H1 (cell line): ENCODE measurements at regions not wholly inside any gene's neighbourhood (a gene's known extent, or its start where the extent isn't known, plus 50 kb on each side); places are given as distances from the start of the nearest gene placed in this dataset.

ENCODE experiments used
- CTCF ChIA-PET: fragments of 300-600 bp; sonication (Branson Sonifier 250); formaldehyde crosslinking; loops from one replicate; lab custom pipeline; 2021; ENCODE audit not compliant: partially characterized antibody; lab: Charles Lee
- POLR2A ChIA-PET: fragments of 300-600 bp; sonication (Branson Sonifier 250); formaldehyde crosslinking; loops from one replicate; lab custom pipeline; 2021; ENCODE audit warnings: inconsistent platforms; ENCODE audit not compliant: partially characterized antibody; lab: Charles Lee
- DNase-seq, 2 experiments: peaks; one replicate each; pipeline versions ENCODE4 v3.0.0 to v3.0.0-alpha.2; 2010 to 2022; ENCODE audit warnings: low spot score in 2 of 2, low read depth in 1 of 2, mixed read lengths in 1 of 2
- FAIRE-seq: peaks from 2 replicates; lab custom pipeline; 2011; peaks lifted over from hg19 to GRCh38; lab: Jason Lieb, UNC
- H2AFZ ChIP-seq: 2 replicates; pipeline ENCODE4 v1.8.1; 2012; ENCODE audit warnings: low read length, inconsistent platforms
- H2AK5ac ChIP-seq: 2 replicates; pipeline ENCODE4 v1.6.1; 2013; ENCODE audit warnings: low read depth, low read length
- H2BK120ac ChIP-seq: replicated peaks from 2 replicates; pipeline ENCODE3; 2013; ENCODE audit warnings: low read depth, low read length, inconsistent platforms
- H2BK12ac ChIP-seq: 2 replicates; pipeline ENCODE4 v1.6.1; 2013; ENCODE audit warnings: low read depth, low read length
- H2BK15ac ChIP-seq: 2 replicates; pipeline ENCODE4 v1.6.1; 2013; ENCODE audit warnings: low read length
- H2BK20ac ChIP-seq: 2 replicates; pipeline ENCODE4 v1.6.1; 2013; ENCODE audit warnings: low read length
- H2BK5ac ChIP-seq: 2 replicates; pipeline ENCODE4 v1.6.1; 2013; ENCODE audit warnings: low read depth, low read length
- H3K14ac ChIP-seq: 2 replicates; pipeline ENCODE4 v1.6.1; 2013; ENCODE audit warnings: inconsistent platforms; ENCODE audit not compliant: insufficient read length
- H3K18ac ChIP-seq: 2 replicates; pipeline ENCODE4 v1.6.1; 2013; ENCODE audit warnings: low read length; ENCODE audit errors: extremely low read depth
- H3K23ac ChIP-seq: 2 replicates; pipeline ENCODE4 v1.6.1; 2013; ENCODE audit warnings: inconsistent platforms; ENCODE audit not compliant: insufficient read length
- H3K23me2 ChIP-seq: 2 replicates; pipeline ENCODE4 v1.6.1; 2013; ENCODE audit warnings: low read depth, low read length
- H3K27ac ChIP-seq: 2 replicates; pipeline ENCODE4 v1.6.1; 2011; ENCODE audit warnings: low read depth, low read length, inconsistent platforms
- H3K27me3 ChIP-seq, 4 experiments: replicated peaks in 1 of 4; 1 replicate in 1 of 4; 2 replicates in 3 of 4; pipeline versions ENCODE4 v1.6.1 to v1.8.1; 2011 to 2013; ENCODE audit warnings: low read length in 3 of 4, mild to moderate bottlenecking in 3 of 4, inconsistent platforms in 2 of 4, mixed read lengths in 2 of 4, moderate library complexity in 1 of 4; ENCODE audit not compliant: control insufficient read depth in 3 of 4, insufficient read depth in 3 of 4; ENCODE audit errors: extremely low read depth in 1 of 4
- H3K36me3 ChIP-seq, 4 experiments: 2 replicates each; pipeline versions ENCODE4 v1.6.1 to v1.8.1; 2011 to 2013; ENCODE audit warnings: mild to moderate bottlenecking in 4 of 4, low read length in 3 of 4, moderate library complexity in 2 of 4, control low read depth in 1 of 4, inconsistent platforms in 1 of 4; ENCODE audit not compliant: insufficient read depth in 4 of 4, control insufficient read depth in 2 of 4
- H3K4ac ChIP-seq: replicated peaks from 2 replicates; pipeline ENCODE3; 2013; ENCODE audit warnings: low read length, low read depth, mixed read lengths, inconsistent platforms; ENCODE audit not compliant: insufficient read length
- H3K4me1 ChIP-seq, 4 experiments: replicated peaks in 1 of 4; 1 replicate in 1 of 4; 2 replicates in 3 of 4; pipeline versions ENCODE4 v1.6.1 to v1.8.1; 2011 to 2013; ENCODE audit warnings: low read length in 3 of 4, inconsistent platforms in 2 of 4, mixed read lengths in 1 of 4; ENCODE audit not compliant: insufficient read depth in 4 of 4, control insufficient read depth in 3 of 4
- H3K4me2 ChIP-seq, 2 experiments: 2 replicates each; pipeline versions ENCODE4 v1.6.1 to v1.8.1; 2011 to 2013; ENCODE audit warnings: low read depth in 2 of 2, low read length in 2 of 2, control low read depth in 1 of 2, inconsistent platforms in 1 of 2, mild to moderate bottlenecking in 1 of 2; ENCODE audit not compliant: insufficient read depth in 1 of 2
- H3K4me3 ChIP-seq, 4 experiments: fragments of 200-600, 300-600 bp in 1 of 4; sonication (generic), shearing (Covaris generic), sonication (Bioruptor Twin) in 1 of 4; 2 replicates each; pipeline versions ENCODE4 v1.5.1 to v1.8.1; 2011 to 2016; ENCODE audit warnings: low read length in 4 of 4, low read depth in 3 of 4, control low read depth in 2 of 4, inconsistent platforms in 2 of 4, mild to moderate bottlenecking in 2 of 4, mixed read lengths in 1 of 4, moderate library complexity in 1 of 4; ENCODE audit not compliant: insufficient read depth in 2 of 4; ENCODE audit errors: extremely low read depth in 1 of 4
- H3K56ac ChIP-seq: replicated peaks from 2 replicates; pipeline ENCODE3; 2013; ENCODE audit warnings: low read depth, mild to moderate bottlenecking, mixed read lengths, low read length, inconsistent platforms; ENCODE audit not compliant: insufficient read length
- H3K79me1 ChIP-seq: 2 replicates; pipeline ENCODE4 v1.6.1; 2013; ENCODE audit warnings: low read depth, low read length, control low read depth
- H3K79me2 ChIP-seq, 2 experiments: 2 replicates each; pipeline versions ENCODE4 v1.6.1 to v1.8.1; 2012 to 2013; ENCODE audit warnings: low read length in 2 of 2, mild to moderate bottlenecking in 2 of 2, inconsistent platforms in 1 of 2; ENCODE audit not compliant: insufficient read depth in 2 of 2, control insufficient read depth in 1 of 2
- H3K9ac ChIP-seq, 4 experiments: replicated peaks in 1 of 4; 1 replicate in 1 of 4; 2 replicates in 3 of 4; pipeline versions ENCODE4 v1.6.1 to v1.8.1; 2011 to 2013; ENCODE audit warnings: low read depth in 3 of 4, low read length in 3 of 4, control low read depth in 2 of 4, mild to moderate bottlenecking in 2 of 4, moderate library complexity in 2 of 4, inconsistent platforms in 1 of 4; ENCODE audit errors: extremely low read depth in 1 of 4
- H3K9me3 ChIP-seq, 2 experiments: 2 replicates each; pipeline versions ENCODE4 v1.6.1 to v1.8.1; 2012 to 2013; ENCODE audit warnings: mild to moderate bottlenecking in 2 of 2, moderate library complexity in 2 of 2, control low read depth in 1 of 2, inconsistent platforms in 1 of 2, low read depth in 1 of 2, low read length in 1 of 2, mixed read lengths in 1 of 2; ENCODE audit not compliant: insufficient read depth in 2 of 2
- H4K20me1 ChIP-seq, 2 experiments: replicated peaks in 1 of 2; 2 replicates each; pipeline versions ENCODE3 to v1.8.1; 2011 to 2013; ENCODE audit warnings: inconsistent platforms in 2 of 2, low read length in 2 of 2, mild to moderate bottlenecking in 1 of 2; ENCODE audit not compliant: insufficient read depth in 2 of 2, control insufficient read depth in 1 of 2
- H4K5ac ChIP-seq: 2 replicates; pipeline ENCODE4 v1.6.1; 2013; ENCODE audit warnings: low read length, low read depth, mixed read lengths, inconsistent platforms; ENCODE audit not compliant: insufficient read length
- H4K8ac ChIP-seq: 2 replicates; pipeline ENCODE4 v1.8.0; 2013; ENCODE audit warnings: mild to moderate bottlenecking, moderate library complexity, low read length, inconsistent platforms; ENCODE audit not compliant: insufficient read depth; ENCODE audit errors: extremely low read depth
- H4K91ac ChIP-seq: replicated peaks from 2 replicates; pipeline ENCODE3; 2013; ENCODE audit warnings: low read length, mixed read lengths, inconsistent platforms; ENCODE audit not compliant: insufficient read length
- HDAC6 ChIP-seq: IDR thresholded peaks from one replicate; pipeline ENCODE4 v1.7.1; 2012; ENCODE audit warnings: low read depth, mild to moderate bottlenecking, inconsistent platforms, low read length, moderate library complexity
- KDM1A ChIP-seq: fragments of 200-600, 300-600 bp; sonication (generic); IDR thresholded peaks from 2 replicates; pipeline ENCODE4 v1.7.1; 2016; ENCODE audit warnings: mild to moderate bottlenecking, low read length, borderline replicate concordance
- POLR2AphosphoS5 ChIP-seq: IDR thresholded peaks from 2 replicates; pipeline ENCODE4 v1.6.1; 2011; ENCODE audit warnings: low read depth, low read length
- RNF2 ChIP-seq: fragments of 200-900, 300-1000 bp; sonication (generic); IDR thresholded peaks from 2 replicates; pipeline ENCODE4 v1.7.1; 2016; ENCODE audit warnings: borderline replicate concordance, low read depth, mild to moderate bottlenecking, antibody characterized with exemption, low read length; ENCODE audit not compliant: poor library complexity, severe bottlenecking; ENCODE audit errors: missing control alignments
- WGBS, 2 experiments: shearing (Covaris generic) in 1 of 2; methylation state at CpG; one replicate each; pipeline versions ENCODE4 v1.1.6 to v1.1.7; 2013 to 2015; ENCODE audit warnings: low lambda C conversion rate in 2 of 2, mixed read lengths in 2 of 2, inconsistent platforms in 1 of 2, low coverage in 1 of 2, missing lambda C conversion rate in 1 of 2; ENCODE audit not compliant: insufficient replicate concordance in 2 of 2, insufficient coverage in 1 of 2, insufficient read length in 1 of 2; ENCODE audit errors: extremely low coverage in 1 of 2, missing lambda C conversion rate in 1 of 2; 5-methylcytosine and 5-hydroxymethylcytosine counted together

DNA sequence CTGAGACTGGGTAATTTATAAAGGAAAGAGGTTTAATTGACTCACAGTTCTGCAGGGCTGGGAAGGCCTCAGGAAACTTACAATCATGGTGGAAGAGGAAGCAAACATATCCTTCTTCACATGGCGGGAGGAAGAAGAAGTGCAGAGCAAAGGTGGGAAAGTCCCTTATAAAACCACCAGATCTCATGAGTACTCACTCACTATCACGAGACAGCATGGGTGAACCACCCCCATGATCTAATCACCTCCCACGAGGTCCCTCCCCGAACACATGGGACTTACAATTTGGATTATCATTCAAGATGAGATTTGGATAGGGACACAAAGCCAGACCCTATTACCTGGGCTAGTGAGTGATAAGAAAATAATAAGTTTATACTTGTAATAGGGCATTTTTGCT, 70.6 kb upstream of the HS3ST2 start:
- Histone ChIP-seq H3K4me1 (peaks cover 0 to 5% (median 1%) of the 10 kb centered on the region in 4 experiments; a peak in 1 of 7 replicates), H3K9me3 (no peaks in the 10 kb centered on the region)
- TF ChIP-seq RNF2: no peak
- no peak for TF ChIP-seq KDM1A
- TF ChIP-seq POLR2AphosphoS5: no peak
- no peak for TF ChIP-seq HDAC6
- TF ChIP-seq, all 59 proteins: peak for 0
- H3K27ac ChIP-seq: no peak overlapping the region
- H2BK5ac ChIP-seq: no peak overlapping the region
- ChIA-PET POLR2A (no interaction called here), CTCF (no interaction called here)
- H2BK120ac ChIP-seq: no peak overlapping the region
- H3K23me2 ChIP-seq: no peaks in the 10 kb centered on the region; the same call in 1 of the 2 replicates
- FAIRE-seq (no peak), DNase-seq (no peak)
- H3K9ac ChIP-seq: no peak overlapping the region
- no peak overlapping the region for H3K14ac ChIP-seq
- H4K5ac ChIP-seq: no peak overlapping the region
- no peak overlapping the region for H3K4me2 ChIP-seq
- no peaks in the 10 kb centered on the region for H3K27me3 ChIP-seq
- no peak overlapping the region for H2AK5ac ChIP-seq
- H3K4ac ChIP-seq: no peak overlapping the region
- H3K79me2 ChIP-seq: no peaks in the 10 kb centered on the region
- no peak overlapping the region for H3K23ac ChIP-seq
- H3K4me3 ChIP-seq: no peak overlapping the region
- H2AFZ ChIP-seq: no peak overlapping the region
- H4K20me1 ChIP-seq: no peaks in the 10 kb centered on the region
- H4K8ac ChIP-seq: no peak overlapping the region
- H3K18ac ChIP-seq: no peak overlapping the region
- H2BK20ac ChIP-seq: no peak overlapping the region
- H2BK12ac ChIP-seq: no peak overlapping the region
- no peak overlapping the region for H3K56ac ChIP-seq
- no peaks in the 10 kb centered on the region for H3K36me3 ChIP-seq
- no peak overlapping the region for H4K91ac ChIP-seq
- no peaks in the 10 kb centered on the region for H3K79me1 ChIP-seq
- H2BK15ac ChIP-seq: no peak overlapping the region
- 83% methylated on average over 4 of the region's 4 CpGs; no CpG with 5 or more reads in 1 of the 2 experiments for WGBS, 2 experiments
